ENCODE measurements at regions not wholly inside any gene's neighbourhood (a gene's known extent, or its start where the extent isn't known, plus 50 kb on each side); places are given as distances from the start of the nearest gene placed in this dataset.

- FAIRE-seq = no peak
- no peak for DNase-seq (ENCODE audit: low read depth)
- H3K36me3 ChIP-seq (ENCODE audit: control insufficient read depth, insufficient read depth, low read length) = peaks cover 4% of the 10 kb centered on the region
- no peaks in the 10 kb centered on the region for H3K27me3 ChIP-seq (ENCODE audit: control insufficient read depth, insufficient read depth, low read length)
- no peak overlapping the region for H3K4me3 ChIP-seq (ENCODE audit: low read depth, low read length)
- TF ChIP-seq CTCF (IDR thresholded peaks at IDR 0.05; ENCODE audit: insufficient read depth, low read length, severe bottlenecking) = no peak
Measured at GRCh38 chr1:232430467-232430866, 199.5 kb downstream of the SIPA1L2 start.

GRCh38 chr1:232428786-232429530, 201.0 kb downstream of the SIPA1L2 start:
- FAIRE-seq (no peak), DNase-seq (ENCODE audit: low read depth) (no peak)
- Histone ChIP-seq H3K36me3 (ENCODE audit: control insufficient read depth, insufficient read depth, low read length) (peaks cover 4% of the 10 kb centered on the region), H3K4me3 (ENCODE audit: low read depth, low read length) (no peak overlapping the region), H3K27me3 (ENCODE audit: control insufficient read depth, insufficient read depth, low read length) (no peaks in the 10 kb centered on the region)
- no peak for TF ChIP-seq CTCF (IDR thresholded peaks at IDR 0.05; ENCODE audit: insufficient read depth, low read length, severe bottlenecking)

- H3K4me3 ChIP-seq (ENCODE audit: low read depth, low read length) = no peak overlapping the region
- DNase-seq (ENCODE audit: low read depth) (no peak), FAIRE-seq (no peak)
- H3K27me3 ChIP-seq (ENCODE audit: control insufficient read depth, insufficient read depth, low read length) = no peaks in the 10 kb centered on the region
- no peak for TF ChIP-seq CTCF (IDR thresholded peaks at IDR 0.05; ENCODE audit: insufficient read depth, low read length, severe bottlenecking)
- H3K36me3 ChIP-seq (ENCODE audit: control insufficient read depth, insufficient read depth, low read length) = peaks cover 4% of the 10 kb centered on the region
Measured at GRCh38 chr1:232428036-232428645, 201.8 kb downstream of the SIPA1L2 start.

- FAIRE-seq = no peak
- no peak for TF ChIP-seq CTCF (IDR thresholded peaks at IDR 0.05; ENCODE audit: insufficient read depth, low read length, severe bottlenecking)
- H3K27me3 ChIP-seq (ENCODE audit: control insufficient read depth, insufficient read depth, low read length) = no peaks in the 10 kb centered on the region
Measured at GRCh38 chr1:232426801-232427200, 203.1 kb downstream of the SIPA1L2 start.

GRCh38 chr1:232425421-232425820, 204.5 kb downstream of the SIPA1L2 start:
- no peak for TF ChIP-seq CTCF (IDR thresholded peaks at IDR 0.05; ENCODE audit: insufficient read depth, low read length, severe bottlenecking)
- DNase-seq (ENCODE audit: low read depth) = no peak
- Histone ChIP-seq H3K27me3 (ENCODE audit: control insufficient read depth, insufficient read depth, low read length) (no peaks in the 10 kb centered on the region), H3K4me3 (ENCODE audit: low read depth, low read length) (no peak overlapping the region), H3K36me3 (ENCODE audit: control insufficient read depth, insufficient read depth, low read length) (peaks cover 2% of the 10 kb centered on the region)
- FAIRE-seq = no peak

More at GRCh38 chr1:232426801-232427200, 203.1 kb downstream of the SIPA1L2 start:
- H3K4me3 ChIP-seq (ENCODE audit: low read depth, low read length) = no peak overlapping the region
- no peak for DNase-seq (ENCODE audit: low read depth)
- H3K36me3 ChIP-seq (ENCODE audit: control insufficient read depth, insufficient read depth, low read length) = peaks cover 2% of the 10 kb centered on the region
